Activated T-cell treated with anti-CD3 and anti-CD28 coated beads, Interleukin-2, amount 50 U/mL, for 72 hours (primary cell): ENCODE measurements at regions not wholly inside any gene's neighbourhood (a gene's known extent, or its start where the extent isn't known, plus 50 kb on each side); places are given as distances from the start of the nearest gene placed in this dataset.

Experiments used
- ATAC-seq, 2 donors: fragments of 150-1000 bp; cut with Tn5 transposase; replicated peaks in 1 of 2; 2 replicates each; pipeline ENCODE4 v1.10.0; 2021; ENCODE audit warnings: moderate library complexity in 2 of 2, mild to moderate bottlenecking in 1 of 2
- DNase-seq, 2 donors: peaks; one replicate each; pipeline ENCODE4 v3.0.0; 2021 to 2022; ENCODE audit warnings: mixed read lengths in 1 of 2
- H3K27ac Mint-ChIP-seq: one replicate; pipeline ENCODE4 v1.8.0; 2022; ENCODE audit warnings: mild to moderate bottlenecking, moderate library complexity, mixed read lengths
- H3K27me3 Mint-ChIP-seq: one replicate; pipeline ENCODE4 v1.8.0; 2022; ENCODE audit warnings: low read depth, mixed read lengths
- H3K36me3 Mint-ChIP-seq, 2 donors: one replicate each; pipeline ENCODE4 v1.8.0; 2022; ENCODE audit warnings: mixed read lengths in 2 of 2, mild to moderate bottlenecking in 1 of 2; ENCODE audit not compliant: insufficient read depth in 2 of 2
- H3K4me1 Mint-ChIP-seq: one replicate; pipeline ENCODE4 v1.8.0; 2022; ENCODE audit warnings: low read depth, mixed read lengths
- H3K4me3 Mint-ChIP-seq, 2 donors: one replicate each; pipeline ENCODE4 v1.8.0; 2022; ENCODE audit warnings: mild to moderate bottlenecking in 2 of 2, mixed read lengths in 2 of 2, moderate library complexity in 2 of 2
- H3K9me3 Mint-ChIP-seq, 2 donors: one replicate each; pipeline ENCODE4 v1.8.0; 2022; ENCODE audit warnings: mixed read lengths in 2 of 2

DNA sequence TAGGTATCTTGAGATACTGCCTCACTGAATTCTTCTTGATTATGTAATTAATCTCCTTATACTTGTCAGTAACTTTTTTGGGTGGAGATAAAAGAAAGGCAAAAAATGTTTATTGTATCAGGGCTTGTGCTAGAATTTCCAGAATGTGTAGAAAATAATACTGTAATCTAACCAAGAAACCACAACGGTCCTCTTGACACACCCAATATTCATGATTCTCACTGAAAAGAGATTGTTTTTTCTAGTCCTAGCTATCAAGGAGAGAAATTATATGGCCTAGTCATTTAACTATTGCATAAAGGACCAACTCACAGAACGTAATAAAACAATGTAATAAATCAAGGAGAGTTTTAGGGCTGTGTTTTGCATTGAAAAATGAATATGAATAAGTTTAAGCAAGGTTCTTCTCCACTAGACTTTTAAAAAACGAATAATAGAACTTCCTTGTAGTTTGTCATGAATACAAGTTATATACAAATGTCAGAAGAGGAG lies 80.0 kb upstream of the STEAP4 start:
- Mint-ChIP-seq H3K36me3 (no peaks in the 10 kb centered on the region), H3K9me3 (no peaks in the 10 kb centered on the region), H3K4me3 (no peak overlapping the region), H3K27me3 (peaks cover 18% of the 10 kb centered on the region), H3K27ac (no peak overlapping the region), H3K4me1 (peaks cover 7% of the 10 kb centered on the region)
- ATAC-seq: no peak
- no peak for DNase-seq

DNA sequence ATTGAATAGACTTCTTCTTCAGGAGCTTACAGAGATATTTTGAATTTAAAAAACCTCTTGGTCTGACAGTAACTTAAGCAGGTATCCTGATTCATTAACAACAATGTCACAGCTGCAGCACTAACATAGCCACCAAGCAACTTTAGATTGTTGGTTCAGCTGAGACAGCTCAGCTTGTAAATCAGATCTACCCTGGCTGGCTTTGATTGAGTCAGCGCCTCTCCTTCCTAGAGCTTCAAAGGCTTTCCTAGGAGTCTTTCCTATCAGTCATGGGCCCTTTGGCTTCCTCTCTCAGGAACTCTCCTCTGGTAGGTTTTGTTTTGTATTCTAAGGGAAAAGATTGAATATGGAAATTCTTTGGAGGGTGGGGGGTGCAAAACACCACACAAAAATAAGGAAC lies 70.7 kb upstream of the STEAP4 start:
- H3K4me3 Mint-ChIP-seq: no peak overlapping the region
- no peak overlapping the region for H3K27ac Mint-ChIP-seq
- peaks cover 0 to under 1% of the 10 kb centered on the region in 2 donors for H3K9me3 Mint-ChIP-seq
- no peak for ATAC-seq
- no peaks in the 10 kb centered on the region for H3K27me3 Mint-ChIP-seq
- H3K4me1 Mint-ChIP-seq: no peaks in the 10 kb centered on the region
- no peak for DNase-seq
- H3K36me3 Mint-ChIP-seq: no peaks in the 10 kb centered on the region

DNA sequence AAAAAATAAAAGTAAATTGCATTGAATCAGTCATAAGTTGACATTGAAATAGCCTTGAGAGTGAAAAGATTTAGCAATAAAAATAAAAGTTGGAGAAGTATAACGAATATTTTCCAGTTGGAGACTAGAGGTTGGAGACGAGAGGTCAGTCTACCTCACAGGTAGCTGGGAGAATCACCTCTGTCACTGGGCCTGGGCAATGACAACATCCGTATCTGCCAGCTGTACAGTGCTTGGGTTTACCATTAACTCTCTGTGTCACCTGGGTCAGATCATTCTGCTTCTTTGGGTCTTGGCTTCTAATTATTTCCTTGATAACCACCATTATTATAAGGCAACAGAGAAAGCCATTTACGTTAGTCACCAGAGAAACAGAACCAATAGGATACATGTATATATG lies 62.0 kb upstream of the STEAP4 start:
- ATAC-seq: no peak
- H3K36me3 Mint-ChIP-seq: no peaks in the 10 kb centered on the region
- H3K27ac Mint-ChIP-seq: no peak overlapping the region
- no peaks in the 10 kb centered on the region for H3K27me3 Mint-ChIP-seq
- no peak for DNase-seq
- H3K4me3 Mint-ChIP-seq: no peak overlapping the region
- H3K9me3 Mint-ChIP-seq: peaks cover 0 to 2% of the 10 kb centered on the region in 2 donors
- H3K4me1 Mint-ChIP-seq: no peaks in the 10 kb centered on the region

DNA sequence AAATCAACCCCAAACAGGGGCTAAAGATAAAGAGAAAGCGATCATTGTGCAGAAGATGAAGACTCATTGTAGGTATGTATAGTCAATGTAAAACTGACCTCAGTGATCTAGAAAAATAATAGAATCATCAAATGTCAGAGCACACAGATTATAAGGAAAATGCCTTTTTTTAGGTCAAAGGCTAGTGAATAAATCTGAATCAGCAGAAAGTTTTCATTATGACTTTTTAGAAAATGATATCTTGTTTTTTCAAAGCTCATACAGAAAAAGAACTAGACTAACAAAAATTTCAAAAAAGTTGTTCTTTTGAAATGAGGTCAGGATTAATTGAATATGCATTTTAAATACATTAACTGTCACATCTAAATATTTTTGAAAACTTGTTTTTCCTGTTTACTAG lies 60.2 kb upstream of the STEAP4 start:
- no peak for DNase-seq
- H3K27me3 Mint-ChIP-seq: peaks cover 6% of the 10 kb centered on the region
- H3K4me1 Mint-ChIP-seq: no peaks in the 10 kb centered on the region
- no peak for ATAC-seq
- H3K9me3 Mint-ChIP-seq: no peaks in the 10 kb centered on the region
- no peak overlapping the region for H3K27ac Mint-ChIP-seq
- no peaks in the 10 kb centered on the region for H3K36me3 Mint-ChIP-seq
- H3K4me3 Mint-ChIP-seq: no peak overlapping the region

DNA sequence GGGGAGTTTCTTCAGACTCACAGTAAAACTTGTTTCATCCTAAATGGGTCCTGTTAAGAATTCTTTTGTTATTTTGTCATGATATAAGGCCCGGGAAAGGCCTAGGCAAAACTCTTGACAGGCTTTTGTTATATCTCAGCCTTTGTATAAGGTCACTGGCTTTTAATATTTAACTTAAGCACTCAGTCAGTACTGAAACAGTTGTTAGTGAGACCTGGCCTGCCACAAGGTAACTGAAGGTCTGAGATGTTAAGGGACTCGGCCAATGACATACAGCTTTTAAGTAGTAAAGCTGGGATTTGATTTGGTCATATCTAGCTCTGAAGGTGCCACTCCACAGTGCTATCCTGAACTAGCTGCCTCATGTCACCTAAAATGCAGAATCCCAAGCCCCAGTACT lies 57.2 kb upstream of the STEAP4 start:
- H3K4me1 Mint-ChIP-seq: no peaks in the 10 kb centered on the region
- ATAC-seq: no peak
- H3K27me3 Mint-ChIP-seq: peaks cover 18% of the 10 kb centered on the region

DNA sequence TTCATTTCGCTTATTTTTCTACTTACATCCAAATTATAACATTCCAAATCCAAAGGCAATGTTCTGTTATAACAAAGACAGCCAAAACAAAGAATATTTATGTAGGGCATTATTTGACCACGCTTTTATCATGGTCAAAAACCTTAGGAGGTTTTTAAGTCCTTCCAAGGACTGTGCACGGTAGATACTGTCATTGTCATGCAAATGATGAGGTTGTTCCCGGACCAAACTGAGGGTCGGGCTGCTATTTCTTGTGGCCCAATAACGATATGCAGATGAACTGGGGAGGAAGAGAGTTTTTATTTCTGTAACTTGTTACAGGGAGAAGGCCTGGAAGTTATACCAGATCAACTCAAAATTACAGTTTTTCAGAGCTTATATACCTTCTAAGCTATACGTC lies 56.6 kb upstream of the STEAP4 start:
- Mint-ChIP-seq H3K27me3 (peaks cover 19% of the 10 kb centered on the region), H3K27ac (no peak overlapping the region), H3K4me3 (no peak overlapping the region), H3K36me3 (no peaks in the 10 kb centered on the region), H3K4me1 (peaks cover 1% of the 10 kb centered on the region), H3K9me3 (no peaks in the 10 kb centered on the region)
- DNase-seq (no peak), ATAC-seq (no peak)

More for the DNA sequence above, 57.2 kb upstream of the STEAP4 start:
- no peak for DNase-seq
- Mint-ChIP-seq H3K4me3 (no peak overlapping the region), H3K36me3 (no peaks in the 10 kb centered on the region), H3K9me3 (no peaks in the 10 kb centered on the region), H3K27ac (no peak overlapping the region)

GRCh38 chr7:88361357-88361756 lies 54.7 kb upstream of the STEAP4 start:
- H3K27me3 Mint-ChIP-seq: peaks cover 19% of the 10 kb centered on the region
- ATAC-seq (no peak), DNase-seq (no peak)
- H3K27ac Mint-ChIP-seq: no peak overlapping the region
- H3K36me3 Mint-ChIP-seq: no peaks in the 10 kb centered on the region
- no peak overlapping the region for H3K4me3 Mint-ChIP-seq
- H3K9me3 Mint-ChIP-seq: no peaks in the 10 kb centered on the region
- peaks cover 4% of the 10 kb centered on the region for H3K4me1 Mint-ChIP-seq

GRCh38 chr7:88358881-88359280 lies 52.2 kb upstream of the STEAP4 start:
- Mint-ChIP-seq H3K4me3 (no peak overlapping the region), H3K36me3 (no peaks in the 10 kb centered on the region), H3K27me3 (peaks cover 30% of the 10 kb centered on the region), H3K4me1 (peaks cover 4% of the 10 kb centered on the region), H3K27ac (no peak overlapping the region), H3K9me3 (no peaks in the 10 kb centered on the region)
- ATAC-seq (no peak), DNase-seq (no peak)

DNA sequence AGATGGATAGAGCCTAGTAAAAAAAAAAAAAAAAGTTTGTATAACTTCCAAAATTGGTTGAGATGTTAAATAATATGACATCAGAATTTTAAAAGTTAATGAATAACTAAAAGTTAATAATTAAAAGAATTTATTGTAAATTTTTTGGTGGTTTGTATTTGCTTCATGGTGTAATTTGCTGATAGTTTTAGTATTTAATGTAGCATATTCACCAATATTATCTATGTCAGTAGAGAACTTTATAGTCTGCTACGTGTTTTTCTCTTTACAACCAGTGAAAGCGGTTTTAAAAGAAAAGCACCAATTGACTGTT lies 51.8 kb upstream of the STEAP4 start:
- Mint-ChIP-seq H3K27me3 (peaks cover 32% of the 10 kb centered on the region), H3K9me3 (no peaks in the 10 kb centered on the region), H3K36me3 (no peaks in the 10 kb centered on the region), H3K27ac (no peak overlapping the region), H3K4me1 (peaks cover 4% of the 10 kb centered on the region), H3K4me3 (no peak overlapping the region)
- ATAC-seq (no peak), DNase-seq (no peak)

DNA sequence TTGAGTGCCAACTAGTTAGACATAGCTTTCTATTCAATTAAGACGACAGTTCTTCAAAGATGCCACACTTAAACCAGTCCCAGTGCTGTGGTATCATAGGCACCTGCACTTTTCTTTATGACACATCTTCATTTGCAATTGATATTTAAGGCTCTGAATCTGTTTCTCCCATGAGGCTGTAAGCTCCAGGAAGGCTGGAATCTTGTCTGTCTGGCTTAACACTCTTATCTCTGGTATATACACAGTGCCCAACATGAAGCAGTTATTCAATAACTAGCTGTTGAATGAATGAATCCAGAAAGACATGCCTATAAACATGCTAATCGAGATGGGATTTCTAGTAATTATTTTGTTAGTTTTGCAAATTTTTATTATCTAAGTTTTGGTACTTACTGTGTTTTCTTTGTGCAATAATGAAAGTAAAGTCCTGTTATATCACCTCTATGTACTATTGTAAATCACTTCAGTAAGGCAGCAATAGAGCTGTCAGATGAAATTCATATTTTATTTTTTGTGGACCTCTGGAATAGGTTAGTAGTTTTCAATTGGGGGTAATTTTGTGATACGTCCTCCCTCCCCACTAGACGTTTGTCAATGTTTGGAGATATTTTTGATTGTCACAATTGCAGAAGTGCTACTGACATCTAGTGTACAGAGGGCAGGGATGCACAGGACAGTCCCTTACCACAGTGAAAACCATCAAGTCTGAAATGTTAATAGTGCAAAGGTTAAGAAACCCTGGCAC lies 51.3 kb upstream of the STEAP4 start:
- no peak overlapping the region for H3K4me3 Mint-ChIP-seq
- peaks cover 4% of the 10 kb centered on the region for H3K4me1 Mint-ChIP-seq
- ATAC-seq: no peak
- no peak overlapping the region for H3K27ac Mint-ChIP-seq
- no peaks in the 10 kb centered on the region for H3K9me3 Mint-ChIP-seq
- DNase-seq: no peak
- no peaks in the 10 kb centered on the region for H3K36me3 Mint-ChIP-seq
- peaks cover 27% of the 10 kb centered on the region for H3K27me3 Mint-ChIP-seq

DNA sequence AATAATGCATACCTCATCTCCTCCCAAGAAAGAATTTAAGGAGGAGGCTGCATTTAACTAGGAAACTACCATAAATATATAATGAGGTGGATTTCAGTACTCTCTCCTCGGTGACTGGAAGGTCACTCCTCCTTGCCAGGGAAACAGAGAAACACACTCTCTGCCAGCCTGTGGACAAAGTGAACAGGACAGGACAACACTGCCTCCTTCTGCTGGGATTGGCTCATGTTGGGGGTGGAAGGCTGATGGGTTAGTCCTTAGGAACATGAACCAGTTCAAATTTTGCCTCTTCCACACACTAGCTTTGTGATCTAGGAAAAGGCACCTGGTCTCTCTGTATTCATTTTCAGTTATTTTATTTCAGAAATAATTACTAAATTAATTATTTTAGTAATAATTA lies 50.6 kb upstream of the STEAP4 start:
- Mint-ChIP-seq H3K27ac (no peak overlapping the region), H3K27me3 (peaks cover 27% of the 10 kb centered on the region), H3K4me3 (no peak overlapping the region), H3K9me3 (no peaks in the 10 kb centered on the region), H3K36me3 (no peaks in the 10 kb centered on the region), H3K4me1 (peaks cover 4% of the 10 kb centered on the region)
- DNase-seq: no peak
- no peak for ATAC-seq
